ENCODE measurements at regions not wholly inside any gene's neighbourhood (a gene's known extent, or its start where the extent isn't known, plus 50 kb on each side); places are given as distances from the start of the nearest gene placed in this dataset.

GRCh38 chr5:162214551-162214950 lies 147.0 kb downstream of the GABRG2 start:
- TF ChIP-seq POLR2AphosphoS5 (IDR thresholded peaks at IDR 0.05), result no peak
- TF ChIP-seq POLR2A (IDR thresholded peaks at IDR 0.05), result no peak
- no peak for TF ChIP-seq CTCF (IDR thresholded peaks at IDR 0.05)
- no peak for TF ChIP-seq EP300 (IDR thresholded peaks at IDR 0.05)
